IMR-90 (cell line): ENCODE measurements at regions not wholly inside any gene's neighbourhood (a gene's known extent, or its start where the extent isn't known, plus 50 kb on each side); places are given as distances from the start of the nearest gene placed in this dataset.

ENCODE experiments used
- CHD1 ChIP-seq: IDR thresholded peaks from 2 replicates; pipeline ENCODE4 v1.6.1; 2012; ENCODE audit warnings: low read depth, low read length, improper control_type of control experiment
- MAFK ChIP-seq: IDR thresholded peaks from 2 replicates; pipeline ENCODE4 v1.6.1; 2012; ENCODE audit warnings: low read depth, low read length, improper control_type of control experiment

- TF ChIP-seq MAFK (no peak), CHD1 (no peak)
These were observed 724.7 kb downstream of the MATN1 start for GRCh38 chr1:29998686-29999085.
